Sigmoid colon (tissue), 4 donors: ENCODE measurements at regions not wholly inside any gene's neighbourhood (a gene's known extent, or its start where the extent isn't known, plus 50 kb on each side); places are given as distances from the start of the nearest gene placed in this dataset.

Experiments used
- POLR2A ChIP-seq, 2 donors: fragments of 450-650 bp; IDR thresholded peaks; one replicate each; pipeline ENCODE4 v1.6.1; 2016; ENCODE audit warnings: antibody characterized with exemption in 2 of 2, mild to moderate bottlenecking in 2 of 2, moderate library complexity in 2 of 2
- POLR2AphosphoS5 ChIP-seq, 4 donors: sonication (generic); formaldehyde crosslinking; IDR thresholded peaks; one replicate each; pipeline ENCODE4 v1.6.1; 2017; ENCODE audit warnings: antibody characterized with exemption in 4 of 4
- TF ChIP-seq, protein P1 (sequence below), 4 experiments: fragments of 450-650 bp in 3 of 4; fragments of 200-600 bp in 1 of 4; IDR thresholded peaks; one replicate each; pipeline ENCODE4 v1.5.1; 2016 to 2019; ENCODE audit warnings: antibody characterized with exemption in 4 of 4, mild to moderate bottlenecking in 3 of 4, moderate library complexity in 2 of 4

DNA sequence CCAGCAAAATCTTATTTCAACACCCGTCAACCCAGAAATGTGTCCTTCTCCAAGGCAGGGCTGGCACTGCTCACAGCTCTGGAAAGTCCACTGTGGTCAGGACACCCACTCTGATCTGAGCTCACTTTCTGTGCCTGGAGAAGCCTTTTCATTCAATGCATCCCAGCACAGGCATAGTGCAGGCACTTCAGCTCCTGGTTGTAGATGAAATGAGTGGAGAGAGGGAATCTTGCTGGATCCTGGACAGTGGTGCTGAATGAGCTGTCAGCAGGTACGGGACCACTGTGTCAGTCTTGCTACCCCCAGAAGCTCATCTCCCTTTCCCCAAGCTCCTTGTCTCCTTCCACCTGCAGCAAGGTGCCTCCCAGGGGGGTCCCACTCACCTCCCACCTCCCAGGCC lies 86.1 kb upstream of the SALL1 start:
- TF ChIP-seq, protein P1, sequence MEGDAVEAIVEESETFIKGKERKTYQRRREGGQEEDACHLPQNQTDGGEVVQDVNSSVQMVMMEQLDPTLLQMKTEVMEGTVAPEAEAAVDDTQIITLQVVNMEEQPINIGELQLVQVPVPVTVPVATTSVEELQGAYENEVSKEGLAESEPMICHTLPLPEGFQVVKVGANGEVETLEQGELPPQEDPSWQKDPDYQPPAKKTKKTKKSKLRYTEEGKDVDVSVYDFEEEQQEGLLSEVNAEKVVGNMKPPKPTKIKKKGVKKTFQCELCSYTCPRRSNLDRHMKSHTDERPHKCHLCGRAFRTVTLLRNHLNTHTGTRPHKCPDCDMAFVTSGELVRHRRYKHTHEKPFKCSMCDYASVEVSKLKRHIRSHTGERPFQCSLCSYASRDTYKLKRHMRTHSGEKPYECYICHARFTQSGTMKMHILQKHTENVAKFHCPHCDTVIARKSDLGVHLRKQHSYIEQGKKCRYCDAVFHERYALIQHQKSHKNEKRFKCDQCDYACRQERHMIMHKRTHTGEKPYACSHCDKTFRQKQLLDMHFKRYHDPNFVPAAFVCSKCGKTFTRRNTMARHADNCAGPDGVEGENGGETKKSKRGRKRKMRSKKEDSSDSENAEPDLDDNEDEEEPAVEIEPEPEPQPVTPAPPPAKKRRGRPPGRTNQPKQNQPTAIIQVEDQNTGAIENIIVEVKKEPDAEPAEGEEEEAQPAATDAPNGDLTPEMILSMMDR (IDR thresholded peaks at IDR 0.05) = no peak
- TF ChIP-seq POLR2A (IDR thresholded peaks at IDR 0.05) (no peak), POLR2AphosphoS5 (IDR thresholded peaks at IDR 0.05) (no peak)
